Stimulated activated naive CD8-positive, alpha-beta T cell treated with anti-CD3 and anti-CD28 coated beads, Interleukin-15, Interleukin-2, amounts not matched to agents 100 ng/mL and 50 ng/mL, for 24 hours (primary cell): ENCODE measurements at regions not wholly inside any gene's neighbourhood (a gene's known extent, or its start where the extent isn't known, plus 50 kb on each side); places are given as distances from the start of the nearest gene placed in this dataset.

Source experiments
- H3K27ac Mint-ChIP-seq: one replicate; pipeline ENCODE4 v1.8.0; 2021; ENCODE audit warnings: mild to moderate bottlenecking, mixed read lengths
- H3K27me3 Mint-ChIP-seq: one replicate; pipeline ENCODE4 v1.8.0; 2021; ENCODE audit warnings: mixed read lengths
- H3K36me3 Mint-ChIP-seq: one replicate; pipeline ENCODE4 v1.8.0; 2021; ENCODE audit warnings: low read depth, mixed read lengths
- H3K4me1 Mint-ChIP-seq: one replicate; pipeline ENCODE4 v1.8.0; 2021; ENCODE audit warnings: low read depth, mixed read lengths
- H3K4me3 Mint-ChIP-seq: one replicate; pipeline ENCODE4 v1.8.0; 2021; ENCODE audit warnings: mild to moderate bottlenecking, mixed read lengths
- H3K9me3 Mint-ChIP-seq: one replicate; pipeline ENCODE4 v1.8.0; 2021; ENCODE audit warnings: mixed read lengths

DNA sequence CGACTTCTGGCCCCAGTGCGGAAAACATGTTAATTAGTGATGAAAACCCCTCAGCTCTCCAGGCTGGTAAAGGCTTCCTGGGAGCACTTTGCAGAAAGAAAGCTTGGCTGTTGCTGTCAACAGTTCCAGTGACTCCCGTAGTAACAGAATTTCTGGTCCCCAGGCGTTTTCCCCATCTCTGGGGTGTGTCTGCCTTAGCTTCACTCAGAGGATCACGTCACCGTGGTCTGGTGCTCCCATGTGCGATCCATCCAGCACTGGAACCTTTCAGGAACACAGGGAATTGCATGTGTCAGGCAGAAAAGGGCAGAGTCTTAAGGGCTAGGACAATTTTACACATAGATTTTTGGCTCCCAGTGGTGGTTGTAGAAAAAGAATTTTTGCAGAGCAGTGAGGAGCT, 470.4 kb upstream of the USP24 start:
- peaks cover 4% of the 10 kb centered on the region for H3K9me3 Mint-ChIP-seq
- no peak overlapping the region for H3K4me3 Mint-ChIP-seq
- no peak overlapping the region for H3K27ac Mint-ChIP-seq
- peaks cover 21% of the 10 kb centered on the region for H3K27me3 Mint-ChIP-seq
- H3K36me3 Mint-ChIP-seq, result no peaks in the 10 kb centered on the region
- no peaks in the 10 kb centered on the region for H3K4me1 Mint-ChIP-seq

DNA sequence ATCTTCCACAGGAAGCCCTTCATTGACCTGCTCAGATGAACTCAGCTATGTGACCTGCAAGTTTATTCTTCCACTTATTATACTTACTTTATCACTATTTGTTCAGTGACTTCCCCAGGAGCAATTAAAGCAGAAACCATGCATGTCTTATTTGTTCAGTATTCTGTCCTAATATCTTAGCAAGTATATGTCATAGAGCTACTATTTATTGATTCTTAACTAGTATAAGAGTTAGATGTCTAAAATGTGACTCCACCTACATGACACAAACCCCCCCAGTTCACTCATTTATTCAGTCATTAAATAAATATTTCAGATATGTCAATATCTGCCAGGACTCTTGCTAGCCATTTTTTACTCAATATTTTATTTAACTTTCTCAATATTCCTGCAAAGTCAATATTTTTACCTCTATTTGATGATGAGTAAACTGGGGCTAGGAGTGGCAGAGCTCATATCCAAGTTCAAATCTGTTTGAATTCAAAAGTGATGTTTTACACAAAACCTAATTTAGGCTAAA, 469.0 kb upstream of the USP24 start:
- Mint-ChIP-seq H3K27ac (no peak overlapping the region), H3K36me3 (no peaks in the 10 kb centered on the region), H3K4me3 (no peak overlapping the region), H3K4me1 (no peaks in the 10 kb centered on the region), H3K27me3 (peaks cover 22% of the 10 kb centered on the region), H3K9me3 (peaks cover 4% of the 10 kb centered on the region)

DNA sequence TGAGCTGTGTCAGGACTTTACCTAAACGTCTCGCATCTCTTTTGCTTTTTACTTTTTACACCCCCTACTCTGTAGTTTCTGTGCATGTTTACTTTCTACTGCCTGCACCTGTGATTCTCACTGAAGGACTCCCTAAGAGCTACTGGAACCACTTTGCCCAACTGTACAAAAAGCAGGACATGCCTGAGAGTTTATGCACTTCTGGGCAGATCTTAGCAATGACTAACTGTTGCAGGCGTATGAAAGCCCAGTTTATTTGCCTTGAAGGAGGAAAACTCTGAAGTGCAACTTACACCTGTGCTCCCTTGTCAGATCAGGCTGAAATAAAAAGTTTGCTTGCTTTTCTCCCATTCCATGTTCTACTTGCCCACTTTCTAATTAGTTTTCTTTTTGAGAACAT, 467.0 kb upstream of the USP24 start:
- Mint-ChIP-seq H3K27ac (no peak overlapping the region), H3K9me3 (peaks cover 4% of the 10 kb centered on the region), H3K27me3 (peaks cover 24% of the 10 kb centered on the region), H3K4me3 (no peak overlapping the region), H3K36me3 (no peaks in the 10 kb centered on the region), H3K4me1 (no peaks in the 10 kb centered on the region)

DNA sequence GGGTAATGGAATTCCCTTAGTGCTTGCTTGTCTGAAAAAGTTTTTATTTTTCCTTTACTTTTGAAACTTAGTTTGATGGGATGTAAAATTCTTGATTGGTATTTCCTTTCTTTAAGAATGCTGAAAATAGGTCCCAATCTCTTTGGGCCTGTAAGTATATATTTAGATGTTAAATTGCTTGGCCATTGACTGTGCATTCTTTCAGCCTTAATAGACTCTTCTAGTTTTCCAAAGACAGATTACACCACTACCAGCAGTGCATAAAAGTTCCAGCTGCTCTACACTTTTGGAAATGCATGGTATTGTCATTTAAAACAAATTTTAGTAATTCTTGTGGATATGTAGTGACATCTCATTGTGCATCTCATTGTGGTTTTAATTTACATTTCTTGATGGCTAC, 464.8 kb upstream of the USP24 start:
- Mint-ChIP-seq H3K4me3 (no peak overlapping the region), H3K9me3 (peaks cover 4% of the 10 kb centered on the region), H3K36me3 (no peaks in the 10 kb centered on the region), H3K4me1 (no peaks in the 10 kb centered on the region), H3K27me3 (peaks cover 18% of the 10 kb centered on the region), H3K27ac (no peak overlapping the region)

DNA sequence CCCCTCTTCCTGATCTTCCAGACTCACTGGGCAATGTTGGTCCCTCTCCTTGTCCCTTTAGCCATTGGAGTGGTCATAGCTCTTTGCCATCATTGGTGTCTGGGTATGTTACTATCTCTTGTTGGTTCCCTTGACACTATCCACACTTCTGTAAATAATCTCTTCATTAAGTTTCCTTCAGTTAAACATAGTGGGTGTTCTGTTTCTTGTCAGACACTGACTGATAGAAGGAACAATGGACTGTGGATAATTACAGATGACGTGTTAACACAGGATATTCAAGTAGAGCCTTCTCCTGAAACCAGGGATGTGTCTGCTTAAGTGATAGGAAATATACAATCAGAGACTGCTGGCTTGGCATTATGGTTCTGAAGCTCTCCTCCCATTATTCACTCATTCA, 458.3 kb upstream of the USP24 start:
- H3K27ac Mint-ChIP-seq, result no peak overlapping the region

DNA sequence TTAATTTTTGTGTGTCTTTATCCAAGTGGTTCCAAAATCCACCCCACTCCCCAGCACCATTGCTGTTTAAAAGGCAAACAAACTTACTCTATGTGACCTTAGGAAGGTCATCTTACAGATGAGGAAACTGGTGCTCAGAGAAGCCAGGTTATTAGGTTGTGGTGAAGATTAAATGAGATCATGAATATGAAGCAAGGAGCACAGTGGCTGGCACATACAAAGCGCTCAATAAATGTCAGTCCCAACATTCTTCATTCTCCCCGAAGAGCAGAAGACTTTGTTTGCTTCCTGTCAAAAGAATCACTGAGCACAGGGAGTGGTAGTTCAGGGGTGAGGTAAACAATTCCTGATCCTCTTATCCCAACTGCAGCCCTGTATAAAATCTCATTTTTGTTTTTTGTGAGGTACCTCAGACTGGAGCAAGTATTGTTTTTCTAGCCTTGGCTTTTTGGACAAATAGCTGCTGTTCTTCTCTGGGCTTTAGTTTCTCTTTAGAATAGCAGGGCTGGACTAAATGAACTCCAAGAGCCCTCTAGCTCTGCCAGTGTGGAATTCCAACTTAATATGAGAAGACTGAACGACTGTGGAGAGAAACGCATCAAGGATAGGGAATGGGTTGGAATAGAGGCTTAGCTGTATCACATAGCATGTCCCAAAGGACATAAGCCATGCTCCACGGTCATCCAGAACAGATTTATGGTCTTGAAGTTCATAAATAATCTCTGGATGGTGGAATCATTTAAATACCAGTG, 455.3 kb upstream of the USP24 start:
- Mint-ChIP-seq H3K27me3 (peaks cover 3% of the 10 kb centered on the region), H3K4me3 (no peak overlapping the region), H3K4me1 (no peaks in the 10 kb centered on the region), H3K9me3 (no peaks in the 10 kb centered on the region), H3K36me3 (no peaks in the 10 kb centered on the region), H3K27ac (no peak overlapping the region)

More for the DNA sequence above, 458.3 kb upstream of the USP24 start:
- no peaks in the 10 kb centered on the region for H3K4me1 Mint-ChIP-seq
- peaks cover 7% of the 10 kb centered on the region for H3K27me3 Mint-ChIP-seq
- no peaks in the 10 kb centered on the region for H3K9me3 Mint-ChIP-seq
- no peaks in the 10 kb centered on the region for H3K36me3 Mint-ChIP-seq
- no peak overlapping the region for H3K4me3 Mint-ChIP-seq

DNA sequence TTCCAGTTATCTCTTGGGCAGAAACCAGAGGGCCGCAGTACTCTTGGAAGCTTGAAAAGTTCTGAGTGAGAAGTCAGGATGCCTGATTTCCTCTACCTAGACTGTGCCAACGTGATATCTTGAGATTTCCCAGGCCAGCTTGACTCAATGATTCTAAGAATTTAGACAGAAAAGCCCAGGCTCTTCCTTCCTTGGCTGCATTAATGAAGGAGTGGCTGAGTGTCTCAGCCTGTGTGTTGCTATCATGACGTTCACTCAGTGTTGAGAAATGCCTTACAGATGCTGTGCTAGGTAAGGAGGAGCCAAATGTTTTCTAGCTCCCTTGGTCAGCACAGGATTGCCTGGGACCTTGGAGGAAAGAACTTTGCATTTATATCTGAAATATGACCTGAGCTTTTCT, 454.1 kb upstream of the USP24 start:
- Mint-ChIP-seq H3K4me1 (no peaks in the 10 kb centered on the region), H3K36me3 (no peaks in the 10 kb centered on the region), H3K4me3 (no peak overlapping the region), H3K9me3 (no peaks in the 10 kb centered on the region), H3K27me3 (peaks cover 3% of the 10 kb centered on the region), H3K27ac (no peak overlapping the region)

DNA sequence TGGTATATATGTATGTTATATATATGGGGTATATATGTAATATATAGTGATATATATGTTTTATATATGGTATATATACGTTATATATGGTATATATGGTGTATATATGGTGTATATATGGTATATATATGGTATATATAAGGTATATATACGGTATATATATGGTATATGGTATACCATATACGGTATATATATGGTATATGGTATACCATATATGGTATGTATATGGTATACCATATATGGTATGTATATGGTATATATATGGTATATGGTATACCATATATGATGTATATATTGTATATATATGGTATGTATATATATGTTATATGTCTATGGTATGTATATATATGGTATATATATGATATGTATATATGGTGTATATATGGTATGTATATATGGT, 447.7 kb upstream of the USP24 start:
- Mint-ChIP-seq H3K9me3 (peaks cover 5% of the 10 kb centered on the region), H3K27ac (no peak overlapping the region), H3K27me3 (no peaks in the 10 kb centered on the region), H3K4me1 (no peaks in the 10 kb centered on the region), H3K4me3 (no peak overlapping the region), H3K36me3 (no peaks in the 10 kb centered on the region)

DNA sequence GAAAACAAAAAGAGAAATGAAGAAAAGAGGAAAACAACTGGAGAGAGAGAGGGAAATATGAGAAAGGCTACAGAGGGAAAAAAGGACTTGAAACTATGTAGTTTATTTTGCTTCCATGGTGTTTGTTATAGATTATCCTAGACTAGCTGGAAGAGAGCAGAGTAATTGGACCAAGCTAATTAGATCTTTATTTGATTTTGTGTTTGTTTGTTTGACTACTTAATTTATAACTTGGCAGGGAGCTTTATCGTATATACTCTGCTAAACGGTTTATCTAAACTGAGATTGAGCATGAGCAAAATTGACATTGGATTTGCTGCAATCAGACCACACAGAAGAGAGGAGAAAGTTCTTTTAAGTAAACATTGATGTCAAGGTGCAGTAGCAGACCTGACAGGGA, 443.8 kb upstream of the USP24 start:
- Mint-ChIP-seq H3K27ac (peak overlapping the region; percentile 21), H3K27me3 (no peaks in the 10 kb centered on the region), H3K4me1 (no peaks in the 10 kb centered on the region), H3K4me3 (no peak overlapping the region), H3K9me3 (peaks cover 5% of the 10 kb centered on the region), H3K36me3 (no peaks in the 10 kb centered on the region)

DNA sequence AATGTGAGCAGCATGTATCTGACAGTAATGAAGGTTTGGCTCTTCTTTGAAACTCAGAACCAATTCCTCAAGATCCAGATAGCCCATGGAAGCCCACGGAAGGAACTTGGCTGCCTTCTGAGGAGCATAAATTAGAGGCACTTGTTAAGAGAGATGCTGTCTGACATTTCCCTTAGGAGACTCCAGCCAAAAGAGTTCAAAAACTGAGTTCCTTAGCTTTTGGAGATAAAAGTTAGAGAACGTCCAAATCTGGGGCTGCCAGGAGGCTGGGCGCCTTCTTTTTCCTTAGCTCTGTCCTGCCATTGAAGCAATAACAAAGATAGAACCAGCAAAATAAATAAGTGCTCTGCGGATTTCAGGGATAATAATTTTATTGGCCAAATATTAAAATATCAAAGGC, 439.6 kb upstream of the USP24 start:
- no peak overlapping the region for H3K27ac Mint-ChIP-seq
- no peak overlapping the region for H3K4me3 Mint-ChIP-seq
- H3K9me3 Mint-ChIP-seq, result no peaks in the 10 kb centered on the region
- H3K36me3 Mint-ChIP-seq, result no peaks in the 10 kb centered on the region
- peaks cover 3% of the 10 kb centered on the region for H3K27me3 Mint-ChIP-seq
- H3K4me1 Mint-ChIP-seq, result no peaks in the 10 kb centered on the region

DNA sequence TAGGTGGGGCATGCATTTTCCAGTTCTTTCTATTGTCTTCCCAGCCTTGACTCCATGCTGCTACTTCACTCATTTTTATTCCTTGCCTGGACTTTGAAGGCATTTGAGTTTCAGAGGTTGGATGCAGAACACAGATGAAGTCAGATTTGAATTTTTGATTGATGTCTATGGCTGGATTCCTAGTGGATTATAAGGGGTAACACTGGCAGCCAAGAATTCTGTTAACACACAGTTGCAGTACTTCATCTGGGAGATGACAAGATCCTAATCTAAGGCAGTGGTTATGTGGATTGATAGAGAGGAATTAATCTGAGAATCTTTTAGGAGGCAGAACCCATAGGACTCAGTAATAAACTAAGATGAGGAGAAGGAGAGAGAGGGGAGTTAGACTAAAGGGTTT, 439.0 kb upstream of the USP24 start:
- Mint-ChIP-seq H3K36me3 (no peaks in the 10 kb centered on the region), H3K4me3 (no peak overlapping the region), H3K27me3 (peaks cover 3% of the 10 kb centered on the region), H3K4me1 (no peaks in the 10 kb centered on the region), H3K9me3 (no peaks in the 10 kb centered on the region), H3K27ac (no peak overlapping the region)

DNA sequence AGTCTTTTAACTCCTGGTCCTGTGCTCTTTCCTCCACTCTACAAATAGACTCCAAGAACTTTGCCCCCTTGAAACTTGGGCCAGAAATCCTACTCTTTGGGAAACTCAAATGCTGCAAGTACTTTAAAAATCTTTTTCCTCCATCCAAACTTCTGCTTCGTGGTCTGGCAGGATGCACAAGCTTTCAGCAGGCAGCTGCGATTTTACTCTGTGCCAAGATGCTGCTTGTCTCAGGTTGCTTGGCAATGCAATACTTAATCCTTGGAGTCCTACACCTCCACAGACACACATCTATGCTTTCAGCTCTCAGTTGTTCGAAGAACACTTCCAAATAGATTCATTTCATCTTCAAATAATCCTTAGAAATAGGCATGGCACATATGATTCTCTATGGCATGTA, 435.3 kb upstream of the USP24 start:
- Mint-ChIP-seq H3K4me1 (no peaks in the 10 kb centered on the region), H3K27me3 (peaks cover 7% of the 10 kb centered on the region), H3K9me3 (no peaks in the 10 kb centered on the region), H3K36me3 (no peaks in the 10 kb centered on the region), H3K27ac (no peak overlapping the region), H3K4me3 (no peak overlapping the region)

DNA sequence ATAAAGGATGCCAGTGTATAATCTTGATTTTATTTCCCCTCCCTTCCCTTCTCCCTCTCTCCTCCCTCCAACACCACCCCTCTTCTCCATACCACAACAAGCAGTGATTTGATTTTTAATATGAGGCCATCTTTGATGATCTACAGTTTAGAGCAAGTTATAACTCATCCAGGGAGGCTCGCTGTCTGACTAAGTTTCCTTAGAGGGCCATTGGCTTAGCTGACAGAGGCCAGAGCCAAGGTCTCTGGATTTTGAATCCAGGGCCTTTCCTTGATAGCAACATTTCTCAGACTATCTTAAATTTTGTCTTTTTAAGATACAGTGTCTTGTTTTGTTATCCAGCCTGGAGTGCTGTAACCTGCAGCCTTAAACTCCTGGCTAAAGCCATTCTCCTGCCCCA, 431.0 kb upstream of the USP24 start:
- Mint-ChIP-seq H3K27ac (no peak overlapping the region), H3K27me3 (peaks cover 4% of the 10 kb centered on the region), H3K4me1 (peaks cover 6% of the 10 kb centered on the region), H3K36me3 (no peaks in the 10 kb centered on the region), H3K4me3 (no peak overlapping the region), H3K9me3 (no peaks in the 10 kb centered on the region)

DNA sequence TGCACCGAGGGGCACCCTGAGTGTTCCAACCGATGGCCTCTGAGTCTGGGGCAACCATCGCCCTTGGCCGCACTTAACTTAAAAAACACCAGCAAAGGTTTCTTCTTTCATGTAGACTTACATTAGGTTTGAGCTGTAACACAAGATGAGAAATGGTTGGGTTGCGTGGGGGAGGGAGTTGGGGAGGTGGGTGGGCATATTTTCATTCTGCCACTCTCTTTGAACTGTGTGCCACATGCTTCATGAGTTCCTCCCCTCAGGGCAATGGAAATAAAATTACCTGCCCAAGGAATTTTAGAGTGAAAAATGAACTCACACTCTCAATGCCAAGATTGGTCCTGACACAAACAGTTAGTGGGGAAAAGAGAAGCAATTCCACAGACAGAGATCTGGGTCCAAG, 430.1 kb upstream of the USP24 start:
- Mint-ChIP-seq H3K4me3 (no peak overlapping the region), H3K27ac (no peak overlapping the region), H3K27me3 (peaks cover 4% of the 10 kb centered on the region), H3K4me1 (peaks cover 8% of the 10 kb centered on the region), H3K9me3 (no peaks in the 10 kb centered on the region), H3K36me3 (no peaks in the 10 kb centered on the region)

DNA sequence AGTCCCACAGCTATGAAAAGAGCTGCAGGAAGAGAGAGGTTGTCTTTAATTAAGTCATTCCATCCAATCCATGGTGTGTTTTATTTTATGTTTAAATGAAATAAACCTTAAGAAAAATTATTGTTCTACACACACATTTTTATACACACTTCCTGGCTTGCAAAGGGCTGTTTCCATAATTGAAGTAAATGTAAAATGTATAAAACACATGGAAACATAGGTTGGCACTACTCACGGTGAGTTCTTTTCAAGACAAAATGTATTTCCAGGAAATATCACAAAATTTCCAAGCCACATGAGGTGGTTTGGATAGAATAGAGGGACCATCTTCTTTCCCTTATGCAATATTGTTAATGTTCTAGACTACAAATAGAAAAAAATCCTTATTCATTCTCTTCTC, 426.8 kb upstream of the USP24 start:
- no peaks in the 10 kb centered on the region for H3K36me3 Mint-ChIP-seq
- peaks cover 8% of the 10 kb centered on the region for H3K4me1 Mint-ChIP-seq
- peaks cover 5% of the 10 kb centered on the region for H3K9me3 Mint-ChIP-seq
- no peak overlapping the region for H3K4me3 Mint-ChIP-seq
- H3K27me3 Mint-ChIP-seq, result peaks cover 4% of the 10 kb centered on the region
- no peak overlapping the region for H3K27ac Mint-ChIP-seq
